GM12878 (cell line): ENCODE measurements at regions not wholly inside any gene's neighbourhood (a gene's known extent, or its start where the extent isn't known, plus 50 kb on each side); places are given as distances from the start of the nearest gene placed in this dataset.

ENCODE experiments used
- CTCF ChIP-seq, 3 experiments: IDR thresholded peaks in 2 of 3; conservative IDR thresholded peaks in 1 of 3; 2 replicates each; pipeline ENCODE4 v1.5.1; 2011; ENCODE audit warnings: low read depth in 3 of 3, low read length in 3 of 3, mild to moderate bottlenecking in 3 of 3, control low read depth in 2 of 3, moderate library complexity in 2 of 3, inconsistent platforms in 1 of 3, mixed read lengths in 1 of 3; ENCODE audit not compliant: control insufficient read depth in 2 of 3, insufficient read depth in 1 of 3; ENCODE audit errors: extremely low read depth in 1 of 3
- ETV6 ChIP-seq, 2 experiments: fragments of 450-650 bp in 1 of 2; IDR thresholded peaks in 1 of 2; conservative IDR thresholded peaks in 1 of 2; 2 replicates each; pipeline ENCODE4 v1.6.1; 2014; ENCODE audit warnings: antibody characterized with exemption in 1 of 2, borderline replicate concordance in 1 of 2, low read depth in 1 of 2, mild to moderate bottlenecking in 1 of 2, moderate library complexity in 1 of 2
- FOXM1 ChIP-seq: IDR thresholded peaks from 2 replicates; pipeline ENCODE4 v1.6.1; 2012; ENCODE audit warnings: low read depth, mild to moderate bottlenecking, inconsistent platforms, low read length, moderate library complexity
- HCFC1 ChIP-seq: fragments of 150-350 bp; IDR thresholded peaks from 2 replicates; pipeline ENCODE4 v1.6.1; 2014; ENCODE audit warnings: low read length
- JUND ChIP-seq: IDR thresholded peaks from 2 replicates; pipeline ENCODE4 v1.6.1; 2012; ENCODE audit warnings: low read depth, mild to moderate bottlenecking, low read length, improper control_type of control experiment, moderate library complexity
- POLR2A ChIP-seq: IDR thresholded peaks from 2 replicates; pipeline ENCODE4 v1.6.1; 2011; ENCODE audit warnings: low read depth, mild to moderate bottlenecking, low read length
- POLR2AphosphoS5 ChIP-seq: IDR thresholded peaks from 2 replicates; pipeline ENCODE4 v1.6.1; 2011; ENCODE audit warnings: mild to moderate bottlenecking, low read length, inconsistent platforms
- RELA ChIP-seq: fragments of 450-650 bp; IDR thresholded peaks from 2 replicates; pipeline ENCODE4 v1.8.0; 2014; ENCODE audit warnings: borderline replicate concordance; ENCODE audit not compliant: partially characterized antibody
- SMC3 ChIP-seq: IDR thresholded peaks from 2 replicates; pipeline ENCODE4 v1.6.1; 2011; ENCODE audit warnings: low read length, improper control_type of control experiment, borderline replicate concordance

GRCh38 chr17:72405662-72406230 lies 284.9 kb downstream of the SOX9 start:
- TF ChIP-seq FOXM1 = no peak
- TF ChIP-seq SMC3 = no peak
- TF ChIP-seq POLR2A = no peak
- no peak for TF ChIP-seq CTCF (IDR thresholded peaks at IDR 0.05 in 2 of 3, conservative IDR thresholded peaks at IDR 0.05 in 1 of 3; ENCODE audit: control insufficient read depth in 2 of 3, extremely low read depth in 1 of 3, insufficient read depth in 1 of 3, low read depth in 3 of 3, low read length in 3 of 3)
- no peak for TF ChIP-seq HCFC1
- TF ChIP-seq POLR2AphosphoS5 = no peak
- no peak for TF ChIP-seq ETV6 (conservative IDR thresholded peaks at IDR 0.05 in 1 of 2, IDR thresholded peaks at IDR 0.05 in 1 of 2; ENCODE audit: borderline replicate concordance in 1 of 2, low read depth in 1 of 2)
- TF ChIP-seq JUND = no peak
- no peak for TF ChIP-seq RELA
